Erythroblast (primary cell): ENCODE measurements at regions not wholly inside any gene's neighbourhood (a gene's known extent, or its start where the extent isn't known, plus 50 kb on each side); places are given as distances from the start of the nearest gene placed in this dataset.

Experiments
- GATA1 ChIP-seq: IDR thresholded peaks from 2 replicates; pipeline ENCODE4 v1.6.1; 2011; ENCODE audit warnings: low read depth, mild to moderate bottlenecking, control low read depth, low read length, moderate library complexity
- POLR2A ChIP-seq: IDR thresholded peaks from 2 replicates; pipeline ENCODE4 v1.6.1; 2011; ENCODE audit warnings: mild to moderate bottlenecking, low read length

DNA sequence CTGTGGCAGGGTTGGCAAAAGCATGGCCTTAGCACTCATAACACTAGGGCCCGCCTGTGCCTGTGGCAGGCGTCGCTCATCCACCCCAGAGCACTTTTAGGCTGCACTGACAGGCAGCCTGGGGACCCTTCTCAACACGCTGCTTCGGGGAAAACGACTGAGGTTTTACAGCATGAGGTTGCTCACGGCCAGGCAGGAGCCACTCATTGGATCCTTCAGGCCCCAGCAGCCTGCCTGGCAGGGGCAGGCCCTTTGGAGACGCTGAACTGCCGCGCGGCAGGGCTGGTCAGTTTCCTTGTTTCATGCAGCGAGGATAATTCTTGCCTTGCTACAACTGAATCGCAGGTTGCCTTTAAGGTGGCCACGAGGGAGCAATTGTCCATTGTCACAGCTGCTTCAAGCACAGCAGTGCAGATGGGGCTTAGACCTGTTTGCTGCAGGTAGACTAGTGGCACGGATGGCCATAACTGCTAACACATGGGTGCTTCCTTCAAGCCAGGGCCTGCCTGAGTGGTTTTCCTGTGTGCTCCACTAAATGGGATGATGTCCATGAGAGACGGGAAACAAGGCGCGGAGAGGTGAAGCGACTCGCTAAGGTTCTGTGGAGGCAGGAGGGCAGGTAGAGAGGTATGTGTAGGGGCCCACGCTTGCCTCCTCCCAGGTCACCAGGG, 49.9 kb upstream of the HS6ST1 start:
- no peak for TF ChIP-seq POLR2A
- no peak for TF ChIP-seq GATA1
